Breast epithelium (tissue), 3 donors: ENCODE measurements at regions not wholly inside any gene's neighbourhood (a gene's known extent, or its start where the extent isn't known, plus 50 kb on each side); places are given as distances from the start of the nearest gene placed in this dataset.

ENCODE experiments used
- CTCF ChIP-seq, 3 donors: fragments of 450-650 bp; IDR thresholded peaks; one replicate each; pipeline ENCODE4 v1.5.1; 2016 to 2017; ENCODE audit warnings: antibody characterized with exemption in 3 of 3, mild to moderate bottlenecking in 3 of 3, moderate library complexity in 3 of 3
- POLR2A ChIP-seq: fragments of 450-650 bp; IDR thresholded peaks from one replicate; pipeline ENCODE4 v1.6.1; 2016; ENCODE audit warnings: antibody characterized with exemption, mild to moderate bottlenecking, moderate library complexity
- POLR2AphosphoS5 ChIP-seq, 3 donors: sonication (generic); formaldehyde crosslinking; IDR thresholded peaks; one replicate each; pipeline ENCODE4 v1.6.1; 2017; ENCODE audit warnings: antibody characterized with exemption in 3 of 3

- no peak for TF ChIP-seq CTCF (IDR thresholded peaks at IDR 0.05)
- TF ChIP-seq POLR2A, result no peak
- no peak for TF ChIP-seq POLR2AphosphoS5 (IDR thresholded peaks at IDR 0.05)
Observed at GRCh38 chr21:27260728-27261127, 293.8 kb upstream of the ADAMTS5 start.
